RWPE1 (cell line): ENCODE measurements at regions not wholly inside any gene's neighbourhood (a gene's known extent, or its start where the extent isn't known, plus 50 kb on each side); places are given as distances from the start of the nearest gene placed in this dataset.

ENCODE experiments used
- CTCF ChIA-PET: fragments of 350-600 bp; sonication (Branson Sonifier 250); formaldehyde crosslinking; extraction: SDS; loops from one replicate; lab custom pipeline; 2021; lab: Yijun Ruan, JAX
- POLR2A ChIA-PET: fragments of 400-600 bp; formaldehyde crosslinking; extraction: SDS; loops from one replicate; lab custom pipeline; 2020; ENCODE audit warnings: antibody characterized with exemption; ENCODE audit not compliant: low non-redundant PET; lab: Yijun Ruan, JAX
- DNase-seq: peaks from one replicate; pipeline ENCODE4 v3.0.0; 2012; ENCODE audit warnings: low spot score
- H3K27ac ChIP-seq: fragments of 450-650 bp; 2 replicates; pipeline ENCODE4 v1.5.1; 2017
- CTCF ChIP-seq: fragments of 450-650 bp; conservative IDR thresholded peaks from 2 replicates; pipeline ENCODE4 v1.5.1; 2017; ENCODE audit warnings: low read depth, mild to moderate bottlenecking

DNA sequence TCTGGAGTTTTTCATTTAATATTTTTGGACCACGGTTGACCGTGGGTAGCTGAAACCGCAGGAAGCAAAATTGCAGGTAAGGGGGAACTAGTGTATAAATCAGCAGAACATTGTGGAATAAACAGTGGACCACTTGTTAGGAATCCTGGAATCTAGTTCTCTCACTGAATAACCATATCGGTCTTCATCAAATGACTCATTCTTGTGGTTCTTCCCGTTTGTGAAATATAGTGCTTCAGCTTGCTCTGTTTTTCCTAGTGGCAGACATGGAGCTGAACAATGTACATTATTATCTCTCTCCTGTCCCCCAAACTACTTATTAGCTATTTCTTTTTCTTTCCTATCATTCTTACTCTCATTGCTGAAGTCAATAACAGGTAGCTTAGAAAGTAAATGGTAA lies 61.9 kb downstream of the HSPA13 start:
- no peak for TF ChIP-seq CTCF
- ChIA-PET POLR2A (no interaction called here), CTCF (interaction anchor here (0.5 to 0.9 kb wide), 2 partner anchors 13 to 39 kb away, joined by 3 read pairs; no protein-coding TSS in a partner anchor)
- no peak overlapping the region for H3K27ac ChIP-seq
- peak; percentile 3 for DNase-seq

DNA sequence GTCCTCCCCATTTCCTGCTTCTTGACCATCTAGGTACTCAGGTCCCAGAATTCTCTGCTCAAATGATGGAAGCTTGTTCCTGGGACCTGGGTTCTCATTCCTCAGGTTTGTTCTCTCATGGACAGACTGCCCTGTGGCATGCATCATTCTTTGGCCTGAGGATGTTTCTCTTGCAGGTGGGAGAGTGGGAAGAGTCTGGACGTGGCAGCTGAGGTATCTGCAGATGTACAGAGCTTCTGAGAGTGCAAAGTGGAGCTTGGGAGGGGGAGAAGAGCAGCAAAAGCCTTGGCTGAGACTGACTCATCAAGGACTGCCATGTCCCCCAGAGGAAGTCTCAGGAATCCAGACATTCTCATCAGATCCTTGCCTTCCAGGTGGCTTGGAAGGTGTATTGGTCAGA lies 63.1 kb downstream of the HSPA13 start:
- no peak for TF ChIP-seq CTCF
- no peak for DNase-seq
- CTCF ChIA-PET = interaction anchor here (0.6 kb wide), 1 partner anchor 32 kb away, joined by 5 read pairs; no protein-coding TSS in a partner anchor
- POLR2A ChIA-PET = no interaction called here
- H3K27ac ChIP-seq = no peak overlapping the region

- TF ChIP-seq CTCF = no peak
- no peak overlapping the region for H3K27ac ChIP-seq
- ChIA-PET POLR2A (no interaction called here), CTCF (no interaction called here)
- DNase-seq = no peak
Measured at GRCh38 chr21:14318578-14318977, 64.4 kb downstream of the HSPA13 start.

DNA sequence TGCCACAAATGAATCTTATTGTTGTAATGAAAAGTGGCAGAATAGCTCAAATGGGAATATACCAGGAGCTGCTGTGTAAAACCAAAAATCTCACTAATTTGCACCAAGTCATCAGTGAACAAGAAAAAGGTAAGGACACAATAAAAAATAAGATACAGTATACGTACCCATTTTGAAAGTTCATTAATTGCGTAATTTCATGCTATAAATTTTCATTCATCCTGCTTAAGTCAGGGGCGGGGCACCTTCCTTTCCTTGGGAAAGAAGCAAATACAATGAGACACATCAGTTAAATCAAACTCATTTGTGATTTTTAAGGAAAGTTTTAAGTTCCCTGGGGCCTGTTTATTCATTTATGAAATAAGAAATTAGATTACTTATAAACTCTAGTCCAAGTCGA lies 65.4 kb downstream of the HSPA13 start:
- CTCF ChIA-PET = no interaction called here
- no peak overlapping the region for H3K27ac ChIP-seq
- no peak for DNase-seq
- TF ChIP-seq CTCF = no peak
- POLR2A ChIA-PET = no interaction called here

DNA sequence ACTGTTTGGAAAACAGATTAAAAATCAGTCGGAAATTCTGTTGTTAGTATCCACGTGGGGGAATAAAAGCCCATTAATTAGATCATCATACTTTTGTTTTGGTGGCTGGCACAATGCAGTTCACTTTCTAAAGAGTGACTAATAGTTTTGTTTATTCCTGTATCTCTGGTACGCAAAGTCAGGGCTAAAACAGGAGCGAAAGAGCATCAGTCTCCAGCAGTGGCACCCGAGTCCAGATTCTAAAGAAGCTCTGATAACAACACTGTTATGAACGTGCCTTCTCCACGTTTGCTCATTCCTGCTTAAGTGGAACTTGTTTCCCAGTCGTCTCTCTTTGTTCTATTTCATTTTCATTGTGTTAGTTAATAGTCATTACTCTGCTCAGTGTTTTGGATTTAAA lies 69.6 kb downstream of the HSPA13 start:
- DNase-seq = no peak
- no peak for TF ChIP-seq CTCF
- POLR2A ChIA-PET = no interaction called here
- no peak overlapping the region for H3K27ac ChIP-seq
- CTCF ChIA-PET = interaction anchor here (0.5 kb wide), 1 partner anchor 81 kb away, joined by 3 read pairs; no protein-coding TSS in a partner anchor

DNA sequence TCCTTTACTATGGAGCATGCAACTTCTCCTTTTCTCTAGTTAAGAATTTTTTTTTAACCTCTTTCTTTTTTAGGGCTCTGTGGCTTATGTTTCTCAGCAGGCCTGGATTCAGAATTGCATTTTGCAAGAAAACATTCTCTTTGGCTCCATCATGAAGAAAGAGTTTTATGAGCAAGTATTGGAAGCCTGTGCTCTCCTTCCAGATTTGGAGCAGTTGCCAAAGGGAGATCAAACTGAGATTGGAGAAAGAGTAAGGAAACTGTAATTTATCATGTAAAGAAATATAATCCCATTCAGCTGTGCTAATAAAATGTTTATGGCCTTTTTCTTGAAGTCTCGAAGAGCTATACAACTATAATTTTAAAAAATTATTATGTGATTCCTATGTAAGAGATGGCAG lies 70.1 kb downstream of the HSPA13 start:
- H3K27ac ChIP-seq = no peak overlapping the region
- POLR2A ChIA-PET = no interaction called here
- no peak for TF ChIP-seq CTCF
- DNase-seq = no peak
- CTCF ChIA-PET = no interaction called here
